GM12874 (cell line): ENCODE measurements at regions not wholly inside any gene's neighbourhood (a gene's known extent, or its start where the extent isn't known, plus 50 kb on each side); places are given as distances from the start of the nearest gene placed in this dataset.

Experiments used
- TF ChIP-seq, protein P1 (sequence below): IDR thresholded peaks from 2 replicates; pipeline ENCODE4 v1.5.1; 2011; ENCODE audit warnings: low read depth, mild to moderate bottlenecking, control low read depth, low read length, moderate library complexity; ENCODE audit not compliant: insufficient read depth

GRCh38 chr5:124650147-124650561 is 96.3 kb downstream of the ZNF608 start:
- TF ChIP-seq, protein P1, sequence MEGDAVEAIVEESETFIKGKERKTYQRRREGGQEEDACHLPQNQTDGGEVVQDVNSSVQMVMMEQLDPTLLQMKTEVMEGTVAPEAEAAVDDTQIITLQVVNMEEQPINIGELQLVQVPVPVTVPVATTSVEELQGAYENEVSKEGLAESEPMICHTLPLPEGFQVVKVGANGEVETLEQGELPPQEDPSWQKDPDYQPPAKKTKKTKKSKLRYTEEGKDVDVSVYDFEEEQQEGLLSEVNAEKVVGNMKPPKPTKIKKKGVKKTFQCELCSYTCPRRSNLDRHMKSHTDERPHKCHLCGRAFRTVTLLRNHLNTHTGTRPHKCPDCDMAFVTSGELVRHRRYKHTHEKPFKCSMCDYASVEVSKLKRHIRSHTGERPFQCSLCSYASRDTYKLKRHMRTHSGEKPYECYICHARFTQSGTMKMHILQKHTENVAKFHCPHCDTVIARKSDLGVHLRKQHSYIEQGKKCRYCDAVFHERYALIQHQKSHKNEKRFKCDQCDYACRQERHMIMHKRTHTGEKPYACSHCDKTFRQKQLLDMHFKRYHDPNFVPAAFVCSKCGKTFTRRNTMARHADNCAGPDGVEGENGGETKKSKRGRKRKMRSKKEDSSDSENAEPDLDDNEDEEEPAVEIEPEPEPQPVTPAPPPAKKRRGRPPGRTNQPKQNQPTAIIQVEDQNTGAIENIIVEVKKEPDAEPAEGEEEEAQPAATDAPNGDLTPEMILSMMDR: no peak

DNA sequence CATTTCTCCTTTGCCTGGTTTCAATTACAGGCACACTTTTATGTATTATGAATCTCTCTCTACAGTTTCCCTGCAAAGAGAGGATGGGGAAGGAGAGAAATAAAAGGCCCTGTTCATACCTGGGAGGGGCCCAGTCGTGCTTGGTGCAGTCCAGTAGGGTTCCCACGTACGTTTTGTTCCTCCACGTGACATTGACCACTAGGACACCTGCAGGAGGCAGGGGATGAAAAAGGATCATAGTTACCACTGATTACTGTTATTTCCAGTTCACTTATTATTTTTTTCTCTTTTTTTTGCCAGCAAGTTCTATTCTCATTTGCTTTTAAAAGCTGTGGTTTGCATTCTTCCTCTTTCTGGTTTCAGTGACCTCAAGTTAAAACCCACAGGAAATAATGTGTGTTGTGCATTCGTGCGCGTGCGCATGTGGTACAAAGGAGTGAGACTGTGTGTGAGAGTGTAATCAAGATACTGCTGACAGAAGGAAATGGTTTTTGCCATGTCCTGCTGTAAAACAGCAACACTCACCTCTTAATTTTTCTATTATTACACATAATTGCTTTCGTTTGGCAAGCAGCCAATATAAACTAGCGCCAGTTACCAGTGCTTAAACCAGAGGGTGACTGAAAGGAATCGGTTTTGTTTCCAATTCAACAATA is 96.8 kb downstream of the ZNF608 start:
- TF ChIP-seq, protein P1: no peak

DNA sequence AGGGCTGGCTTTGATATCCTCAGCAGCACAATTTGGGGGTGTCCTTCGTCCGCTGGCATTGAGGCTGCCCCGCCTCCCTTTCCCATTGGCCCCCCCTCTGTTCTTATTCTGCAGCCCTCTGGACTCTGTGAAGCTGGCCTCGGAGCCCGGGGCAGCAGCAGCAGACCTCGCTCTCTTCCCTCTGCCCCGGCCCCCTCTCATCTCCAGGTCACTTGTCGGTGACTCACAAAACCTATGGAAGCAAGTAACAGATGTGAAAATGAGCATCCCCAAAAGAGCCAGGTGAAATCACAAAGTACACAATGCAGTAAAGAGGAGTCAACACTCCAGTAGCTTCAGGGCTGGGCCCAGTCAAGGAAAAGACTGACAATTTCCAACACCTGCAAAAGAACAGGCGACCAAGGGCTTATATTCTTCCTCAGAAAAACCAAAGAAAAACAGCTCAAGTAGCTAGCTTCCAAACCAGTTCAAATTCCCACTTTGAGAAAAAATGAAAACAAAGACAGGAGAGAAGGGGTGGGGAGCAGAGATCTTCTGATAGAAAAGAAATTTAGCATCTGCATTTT is 97.5 kb downstream of the ZNF608 start:
- TF ChIP-seq, protein P1: no peak

DNA sequence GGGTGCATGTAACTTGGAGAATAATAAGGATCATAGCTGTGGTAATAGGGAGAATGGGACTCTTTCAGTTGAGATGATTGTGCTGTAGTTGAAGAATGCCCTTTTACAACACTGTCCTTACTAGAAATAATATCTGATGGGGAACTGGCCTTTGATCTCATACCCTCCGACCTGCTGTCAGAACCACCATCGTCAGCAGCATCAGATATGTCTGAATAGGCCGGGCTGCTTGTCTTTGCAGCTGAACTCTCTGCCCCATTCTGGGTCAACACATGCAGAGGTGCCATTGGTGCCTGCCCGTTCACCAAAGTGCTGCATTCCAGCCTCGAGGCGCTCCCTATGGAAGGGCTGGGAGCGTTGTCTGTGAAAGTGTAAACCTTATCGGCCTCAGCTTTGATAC is 99.1 kb downstream of the ZNF608 start:
- TF ChIP-seq, protein P1: no peak

GRCh38 chr5:124645396-124645795 is 101.0 kb downstream of the ZNF608 start:
- TF ChIP-seq, protein P1: no peak

DNA sequence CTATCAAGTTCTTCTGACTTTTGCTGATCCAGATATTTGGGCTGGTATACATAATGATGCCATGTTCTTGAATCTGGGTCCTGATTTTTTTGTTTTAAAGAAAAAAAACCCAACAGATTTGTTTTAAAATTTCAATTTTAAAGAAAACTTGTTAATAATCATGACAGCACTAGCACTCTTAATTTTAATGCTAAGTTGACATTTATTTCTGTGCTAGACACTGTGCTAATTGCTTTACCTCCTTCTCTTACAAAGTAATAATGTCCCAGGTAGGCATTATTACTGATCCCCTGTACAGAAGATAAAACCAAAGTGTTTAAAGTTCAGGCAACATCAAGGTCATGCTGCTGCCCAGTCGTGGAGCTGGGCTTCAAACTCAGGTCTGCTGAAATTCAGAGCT is 101.9 kb downstream of the ZNF608 start:
- TF ChIP-seq, protein P1: no peak

DNA sequence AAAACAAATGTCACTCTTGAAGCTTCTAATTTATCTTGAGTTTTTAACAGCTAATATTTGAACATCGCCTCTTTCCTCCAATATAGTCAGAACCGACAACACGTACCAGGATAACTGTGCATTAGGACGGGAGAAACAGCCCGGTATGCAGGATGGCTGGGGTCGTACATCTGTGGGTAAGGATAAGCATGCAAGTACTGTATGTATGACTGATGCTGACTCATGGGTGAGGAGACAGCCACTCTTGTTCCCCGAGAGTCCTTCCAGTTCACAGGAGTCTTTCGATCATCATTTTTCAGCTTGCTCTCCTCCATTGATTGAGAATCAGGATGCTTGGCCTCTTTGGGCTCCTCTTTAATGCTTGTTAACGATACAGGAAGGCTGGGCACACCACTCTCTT is 102.3 kb downstream of the ZNF608 start:
- TF ChIP-seq, protein P1: no peak
